HEK293 (cell line): ENCODE measurements at regions not wholly inside any gene's neighbourhood (a gene's known extent, or its start where the extent isn't known, plus 50 kb on each side); places are given as distances from the start of the nearest gene placed in this dataset.

Experiments used
- CTCF ChIA-PET: fragments of 350-600 bp; formaldehyde crosslinking; extraction: SDS; loops from one replicate; lab custom pipeline; 2021; ENCODE audit warnings: antibody characterized with exemption; lab: Yijun Ruan, JAX
- POLR2A ChIA-PET: fragments of 300-600 bp; formaldehyde crosslinking; extraction: SDS; loops from one replicate; lab custom pipeline; 2020; ENCODE audit warnings: antibody characterized with exemption, inconsistent platforms; lab: Yijun Ruan, JAX
- H3K27ac ChIP-seq: fragments of 200-500 bp; sonication (Bioruptor generic); 2 replicates; pipeline ENCODE4 v1.5.1; 2014; ENCODE audit warnings: low read depth, low read length, control low read depth, inconsistent platforms; ENCODE audit errors: extremely low read depth
- H3K36me3 ChIP-seq, 2 experiments: fragments of 200-500 bp in 1 of 2; sonication (Bioruptor generic) in 1 of 2; 1 replicate in 1 of 2; 2 replicates in 1 of 2; pipeline ENCODE4 v1.5.1; 2014 to 2017; ENCODE audit warnings: inconsistent platforms in 2 of 2, low read length in 2 of 2; ENCODE audit not compliant: control insufficient read depth in 2 of 2, insufficient read depth in 1 of 2
- H3K4me1 ChIP-seq: fragments of 200-500 bp; sonication (Bioruptor generic); 2 replicates; pipeline ENCODE4 v1.5.1; 2014; ENCODE audit warnings: mild to moderate bottlenecking, low read length, inconsistent platforms; ENCODE audit not compliant: control insufficient read depth, insufficient read depth
- H3K4me3 ChIP-seq: 2 replicates; pipeline ENCODE4 v1.5.1; 2011; ENCODE audit warnings: low read depth, mild to moderate bottlenecking, control low read depth, low read length, moderate library complexity
- H3K9me3 ChIP-seq: fragments of 200-500 bp; sonication (Bioruptor generic); 2 replicates; pipeline ENCODE4 v1.5.1; 2014; ENCODE audit warnings: low read depth, low read length, inconsistent platforms; ENCODE audit not compliant: control insufficient read depth, insufficient read depth
- INSM2 ChIP-seq: fragments of 450-650 bp; formaldehyde crosslinking; IDR thresholded peaks from 2 replicates; pipeline ENCODE4 v1.5.1; 2016; ENCODE audit warnings: missing biosample characterization, missing genetic modification characterization
- MEIS1 ChIP-seq: sonication (generic); formaldehyde crosslinking; IDR thresholded peaks from 2 replicates; pipeline ENCODE4 v1.8.1; 2022; ENCODE audit warnings: missing genetic modification reagents, mild to moderate bottlenecking, borderline replicate concordance
- SCRT1 ChIP-seq: fragments of 450-650 bp; formaldehyde crosslinking; IDR thresholded peaks from 2 replicates; pipeline ENCODE4 v1.5.1; 2016; ENCODE audit warnings: missing biosample characterization, missing genetic modification characterization, borderline replicate concordance
- ZEB2 ChIP-seq: fragments of 450-650 bp; formaldehyde crosslinking; IDR thresholded peaks from 2 replicates; pipeline ENCODE4 v1.5.1; 2016; ENCODE audit warnings: missing biosample characterization, missing genetic modification characterization
- ZFP3 ChIP-seq: fragments of 450-650 bp; formaldehyde crosslinking; IDR thresholded peaks from 2 replicates; pipeline ENCODE4 v1.5.1; 2016; ENCODE audit warnings: low read depth, missing biosample characterization, missing genetic modification characterization
- ZNF362 ChIP-seq: fragments of 450-650 bp; formaldehyde crosslinking; IDR thresholded peaks from 2 replicates; pipeline ENCODE4 v1.5.1; 2016; ENCODE audit warnings: missing biosample characterization, missing genetic modification characterization
- ZNF529 ChIP-seq: fragments of 450-650 bp; formaldehyde crosslinking; IDR thresholded peaks from 2 replicates; pipeline ENCODE4 v1.5.1; 2017; ENCODE audit warnings: missing genetic modification characterization, missing biosample characterization; ENCODE audit not compliant: insufficient replicate concordance
- ZNF549 ChIP-seq: fragments of 450-650 bp; IDR thresholded peaks from 2 replicates; pipeline ENCODE4 v1.5.1; 2018; ENCODE audit warnings: missing biosample characterization, missing genetic modification characterization, mild to moderate bottlenecking, inconsistent platforms, moderate library complexity
- ZNF621 ChIP-seq: fragments of 450-650 bp; formaldehyde crosslinking; IDR thresholded peaks from 2 replicates; pipeline ENCODE4 v1.5.1; 2017; ENCODE audit warnings: missing biosample characterization, missing genetic modification characterization
- ZNF626 ChIP-seq: fragments of 450-650 bp; sonication (Bioruptor Pico); formaldehyde crosslinking; IDR thresholded peaks from 2 replicates; pipeline ENCODE4 v1.5.1; 2018; ENCODE audit warnings: missing biosample characterization, missing genetic modification characterization, inconsistent platforms
- ZNF660 ChIP-seq: fragments of 450-650 bp; IDR thresholded peaks from 2 replicates; pipeline ENCODE4 v1.5.1; 2018; ENCODE audit warnings: missing biosample characterization, mild to moderate bottlenecking, missing genetic modification characterization
- ZNF768 ChIP-seq: fragments of 450-650 bp; formaldehyde crosslinking; IDR thresholded peaks from 2 replicates; pipeline ENCODE4 v1.5.1; 2018; ENCODE audit warnings: missing biosample characterization, mild to moderate bottlenecking, missing genetic modification characterization
- ZNF785 ChIP-seq: fragments of 450-650 bp; formaldehyde crosslinking; IDR thresholded peaks from 2 replicates; pipeline ENCODE4 v1.5.1; 2016; ENCODE audit warnings: missing biosample characterization, missing genetic modification characterization
- ZNF837 ChIP-seq: fragments of 450-650 bp; formaldehyde crosslinking; IDR thresholded peaks from 2 replicates; pipeline ENCODE4 v1.5.1; 2016; ENCODE audit warnings: missing biosample characterization, missing genetic modification characterization
- ZSCAN23 ChIP-seq: fragments of 450-650 bp; formaldehyde crosslinking; IDR thresholded peaks from 2 replicates; pipeline ENCODE4 v1.5.1; 2016; ENCODE audit warnings: missing biosample characterization, missing genetic modification characterization
- ZXDB ChIP-seq: fragments of 450-650 bp; formaldehyde crosslinking; IDR thresholded peaks from 2 replicates; pipeline ENCODE4 v1.5.1; 2016; ENCODE audit warnings: missing biosample characterization, missing genetic modification characterization
- TF ChIP-seq, protein P1 (sequence below): fragments of 450-650 bp; formaldehyde crosslinking; optimal IDR thresholded peaks from 2 replicates; pipeline ENCODE3; 2016; ENCODE audit warnings: missing biosample characterization, mild to moderate bottlenecking, missing genetic modification characterization
- TF ChIP-seq, protein P2 (sequence below): fragments of 450-650 bp; formaldehyde crosslinking; IDR thresholded peaks from 2 replicates; pipeline ENCODE4 v1.5.1; 2016; ENCODE audit warnings: missing biosample characterization, missing genetic modification characterization
- TF ChIP-seq, protein P3 (sequence below): fragments of 450-650 bp; formaldehyde crosslinking; IDR thresholded peaks from 2 replicates; pipeline ENCODE4 v1.5.1; 2016; ENCODE audit warnings: missing biosample characterization, missing genetic modification characterization

DNA sequence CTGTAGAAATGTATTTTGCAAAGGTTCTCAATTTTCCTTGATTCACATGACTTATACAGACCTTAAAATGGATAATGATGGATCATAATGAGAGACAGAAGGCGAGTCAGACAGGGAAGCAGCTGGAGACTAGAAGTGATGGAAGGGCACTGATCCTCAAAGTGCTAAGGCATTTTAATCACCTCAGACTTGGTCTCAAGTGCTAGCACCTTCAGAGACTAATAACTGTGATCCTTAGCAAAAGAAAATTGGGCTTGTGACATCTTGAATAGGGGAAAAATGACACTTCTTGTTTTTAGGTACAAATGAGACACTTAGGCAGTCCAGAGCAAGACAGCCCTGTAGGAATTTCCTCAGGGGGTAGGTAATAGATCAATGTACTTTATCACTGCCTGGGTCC is 1011.7 kb downstream of the SQOR start (continued):
- no peak for TF ChIP-seq INSM2 (tag by site-specific recombination)

DNA sequence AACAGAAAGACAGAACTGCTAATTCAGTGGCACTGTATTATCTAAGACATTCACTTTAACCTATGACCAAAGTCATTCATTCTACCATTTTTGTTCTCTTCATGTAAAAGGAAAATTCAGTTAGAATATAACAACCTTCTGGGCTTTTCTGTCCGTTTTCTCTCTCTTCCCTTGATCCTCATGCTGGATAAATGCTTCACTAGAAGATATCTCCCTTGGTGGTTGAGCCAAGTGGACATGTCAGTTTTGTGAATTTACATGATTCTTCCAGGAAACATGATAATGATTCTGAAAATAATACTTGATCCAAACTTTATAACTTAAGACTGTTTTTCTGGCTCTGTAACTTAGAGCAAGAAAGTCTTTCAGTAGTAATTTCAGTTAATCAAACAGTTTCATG is 1012.2 kb downstream of the SQOR start:
- no peak for TF ChIP-seq ZNF362
- TF ChIP-seq ZNF621 (tag by site-specific recombination), result no peak
- no peak for TF ChIP-seq ZFP3 (tag by site-specific recombination)
- no peak for TF ChIP-seq ZNF626 (tag by site-specific recombination)
- no peak for TF ChIP-seq ZNF768 (tag by site-specific recombination)
- TF ChIP-seq, protein P1, sequence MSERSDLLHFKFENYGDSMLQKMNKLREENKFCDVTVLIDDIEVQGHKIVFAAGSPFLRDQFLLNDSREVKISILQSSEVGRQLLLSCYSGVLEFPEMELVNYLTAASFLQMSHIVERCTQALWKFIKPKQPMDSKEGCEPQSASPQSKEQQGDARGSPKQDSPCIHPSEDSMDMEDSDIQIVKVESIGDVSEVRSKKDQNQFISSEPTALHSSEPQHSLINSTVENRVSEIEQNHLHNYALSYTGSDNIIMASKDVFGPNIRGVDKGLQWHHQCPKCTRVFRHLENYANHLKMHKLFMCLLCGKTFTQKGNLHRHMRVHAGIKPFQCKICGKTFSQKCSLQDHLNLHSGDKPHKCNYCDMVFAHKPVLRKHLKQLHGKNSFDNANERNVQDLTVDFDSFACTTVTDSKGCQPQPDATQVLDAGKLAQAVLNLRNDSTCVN, result no peak
- TF ChIP-seq, protein P2, sequence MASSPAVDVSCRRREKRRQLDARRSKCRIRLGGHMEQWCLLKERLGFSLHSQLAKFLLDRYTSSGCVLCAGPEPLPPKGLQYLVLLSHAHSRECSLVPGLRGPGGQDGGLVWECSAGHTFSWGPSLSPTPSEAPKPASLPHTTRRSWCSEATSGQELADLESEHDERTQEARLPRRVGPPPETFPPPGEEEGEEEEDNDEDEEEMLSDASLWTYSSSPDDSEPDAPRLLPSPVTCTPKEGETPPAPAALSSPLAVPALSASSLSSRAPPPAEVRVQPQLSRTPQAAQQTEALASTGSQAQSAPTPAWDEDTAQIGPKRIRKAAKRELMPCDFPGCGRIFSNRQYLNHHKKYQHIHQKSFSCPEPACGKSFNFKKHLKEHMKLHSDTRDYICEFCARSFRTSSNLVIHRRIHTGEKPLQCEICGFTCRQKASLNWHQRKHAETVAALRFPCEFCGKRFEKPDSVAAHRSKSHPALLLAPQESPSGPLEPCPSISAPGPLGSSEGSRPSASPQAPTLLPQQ (tag by site-specific recombination), result no peak
- no peak for TF ChIP-seq ZEB2
- TF ChIP-seq ZNF529 (tag by site-specific recombination), result no peak
- TF ChIP-seq, protein P3, sequence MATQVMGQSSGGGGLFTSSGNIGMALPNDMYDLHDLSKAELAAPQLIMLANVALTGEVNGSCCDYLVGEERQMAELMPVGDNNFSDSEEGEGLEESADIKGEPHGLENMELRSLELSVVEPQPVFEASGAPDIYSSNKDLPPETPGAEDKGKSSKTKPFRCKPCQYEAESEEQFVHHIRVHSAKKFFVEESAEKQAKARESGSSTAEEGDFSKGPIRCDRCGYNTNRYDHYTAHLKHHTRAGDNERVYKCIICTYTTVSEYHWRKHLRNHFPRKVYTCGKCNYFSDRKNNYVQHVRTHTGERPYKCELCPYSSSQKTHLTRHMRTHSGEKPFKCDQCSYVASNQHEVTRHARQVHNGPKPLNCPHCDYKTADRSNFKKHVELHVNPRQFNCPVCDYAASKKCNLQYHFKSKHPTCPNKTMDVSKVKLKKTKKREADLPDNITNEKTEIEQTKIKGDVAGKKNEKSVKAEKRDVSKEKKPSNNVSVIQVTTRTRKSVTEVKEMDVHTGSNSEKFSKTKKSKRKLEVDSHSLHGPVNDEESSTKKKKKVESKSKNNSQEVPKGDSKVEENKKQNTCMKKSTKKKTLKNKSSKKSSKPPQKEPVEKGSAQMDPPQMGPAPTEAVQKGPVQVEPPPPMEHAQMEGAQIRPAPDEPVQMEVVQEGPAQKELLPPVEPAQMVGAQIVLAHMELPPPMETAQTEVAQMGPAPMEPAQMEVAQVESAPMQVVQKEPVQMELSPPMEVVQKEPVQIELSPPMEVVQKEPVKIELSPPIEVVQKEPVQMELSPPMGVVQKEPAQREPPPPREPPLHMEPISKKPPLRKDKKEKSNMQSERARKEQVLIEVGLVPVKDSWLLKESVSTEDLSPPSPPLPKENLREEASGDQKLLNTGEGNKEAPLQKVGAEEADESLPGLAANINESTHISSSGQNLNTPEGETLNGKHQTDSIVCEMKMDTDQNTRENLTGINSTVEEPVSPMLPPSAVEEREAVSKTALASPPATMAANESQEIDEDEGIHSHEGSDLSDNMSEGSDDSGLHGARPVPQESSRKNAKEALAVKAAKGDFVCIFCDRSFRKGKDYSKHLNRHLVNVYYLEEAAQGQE (tag by site-specific recombination), result no peak
- no peak for TF ChIP-seq ZNF837 (tag by site-specific recombination)
- no peak for TF ChIP-seq MEIS1 (CRISPR knock-in tag)
- TF ChIP-seq ZXDB (tag by site-specific recombination), result no peak
- TF ChIP-seq ZNF785 (tag by site-specific recombination), result no peak
- Histone ChIP-seq H3K27ac (no peak overlapping the region), H3K4me1 (no peaks in the 10 kb centered on the region), H3K9me3 (no peaks in the 10 kb centered on the region), H3K4me3 (no peak overlapping the region), H3K36me3 (no peaks in the 10 kb centered on the region)
- CTCF ChIA-PET, result no interaction called here
- POLR2A ChIA-PET, result no interaction called here

DNA sequence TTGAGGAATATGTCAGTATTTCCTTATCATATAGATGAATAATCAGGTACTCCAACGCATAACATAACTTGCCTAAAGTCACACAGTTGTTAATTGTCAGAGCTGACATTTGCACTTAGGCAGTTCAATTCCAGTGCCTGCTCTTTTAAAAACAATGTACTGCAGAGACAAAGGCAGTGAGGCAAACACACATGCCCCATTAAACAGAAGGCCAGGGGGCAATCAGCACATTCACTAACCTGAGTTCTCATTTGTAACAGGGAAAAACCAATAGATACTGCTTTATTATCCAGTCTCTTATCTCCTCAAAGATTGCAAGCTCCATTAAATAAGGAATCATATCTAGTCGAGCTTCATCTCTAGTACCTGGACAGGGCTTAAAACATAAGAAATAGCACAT is 1017.4 kb downstream of the SQOR start:
- POLR2A ChIA-PET, result no interaction called here
- TF ChIP-seq ZSCAN23 (tag by site-specific recombination), result no peak
- TF ChIP-seq SCRT1 (tag by site-specific recombination), result no peak
- TF ChIP-seq ZNF660, result no peak
- no peak for TF ChIP-seq ZNF549 (tag by site-specific recombination)
- TF ChIP-seq, protein P3 (tag by site-specific recombination), result no peak
- Histone ChIP-seq H3K4me3 (no peak overlapping the region), H3K27ac (no peak overlapping the region), H3K4me1 (no peaks in the 10 kb centered on the region), H3K9me3 (no peaks in the 10 kb centered on the region), H3K36me3 (no peaks in the 10 kb centered on the region)
- CTCF ChIA-PET, result no interaction called here
